ENCODE measurements at regions not wholly inside any gene's neighbourhood (a gene's known extent, or its start where the extent isn't known, plus 50 kb on each side); places are given as distances from the start of the nearest gene placed in this dataset.
A peak's percentile ranks its signal among the peaks of the same experiment; 100 is the strongest.
"Not testable (repeated sequence)": the region's sequence is repeated elsewhere in the genome, so short reads cannot be mapped to it uniquely, and the experiment has no call there.

- no peak for DNase-seq (ENCODE audit: low read depth)
These were observed 375.6 kb upstream of the C11orf87 start for GRCh38 chr11:109046284-109046992.

GRCh38 chr11:109048098-109048497 lies 373.9 kb upstream of the C11orf87 start:
- DNase-seq (ENCODE audit: low read depth): no peak

DNA sequence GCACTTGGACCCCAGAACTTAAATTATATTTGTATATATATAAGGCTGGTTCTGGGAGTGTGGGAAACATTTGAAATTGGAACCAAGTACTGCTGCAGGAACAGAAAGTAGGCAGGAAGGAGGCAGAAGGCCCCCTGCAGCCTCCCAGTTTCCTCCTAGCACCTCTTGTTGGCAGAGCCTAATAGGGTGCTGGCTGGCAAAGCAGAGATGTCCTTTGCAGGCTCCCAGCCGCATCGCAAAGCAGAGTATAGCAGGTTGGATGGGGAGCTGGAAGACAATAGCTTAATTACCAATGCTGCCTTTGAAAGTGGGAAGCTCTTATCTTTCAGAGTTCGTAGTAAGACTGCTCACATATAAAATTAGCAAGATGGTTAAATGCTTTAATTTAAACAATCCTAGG lies 370.8 kb upstream of the C11orf87 start:
- DNase-seq (ENCODE audit: low read depth): no peak

- DNase-seq (ENCODE audit: low read depth): no peak
These were observed 362.6 kb upstream of the C11orf87 start for GRCh38 chr11:109059402-109059801.

DNA sequence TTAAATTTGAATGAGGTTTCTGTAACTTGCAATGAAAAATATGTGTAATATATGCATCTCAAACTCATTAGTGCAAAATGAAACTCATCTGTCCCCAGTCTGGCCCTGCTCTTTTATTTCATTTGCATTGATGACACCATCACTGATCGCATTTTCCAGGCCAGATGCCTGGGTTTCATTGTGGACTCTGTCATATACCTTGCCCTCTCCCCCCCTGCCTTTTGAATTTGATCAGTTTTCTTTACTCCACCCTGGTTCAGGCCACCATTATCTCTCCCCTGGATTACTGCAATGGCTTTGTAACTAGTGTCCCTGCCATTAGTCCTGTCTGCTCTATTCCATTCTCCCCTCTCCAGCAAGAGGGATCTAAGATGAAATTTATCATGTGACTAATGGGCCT lies 360.6 kb upstream of the C11orf87 start:
- DNase-seq (ENCODE audit: low read depth): no peak

- DNase-seq (ENCODE audit: low read depth): peak; percentile 31
These were observed 359.5 kb upstream of the C11orf87 start for GRCh38 chr11:109062445-109062844.

DNA sequence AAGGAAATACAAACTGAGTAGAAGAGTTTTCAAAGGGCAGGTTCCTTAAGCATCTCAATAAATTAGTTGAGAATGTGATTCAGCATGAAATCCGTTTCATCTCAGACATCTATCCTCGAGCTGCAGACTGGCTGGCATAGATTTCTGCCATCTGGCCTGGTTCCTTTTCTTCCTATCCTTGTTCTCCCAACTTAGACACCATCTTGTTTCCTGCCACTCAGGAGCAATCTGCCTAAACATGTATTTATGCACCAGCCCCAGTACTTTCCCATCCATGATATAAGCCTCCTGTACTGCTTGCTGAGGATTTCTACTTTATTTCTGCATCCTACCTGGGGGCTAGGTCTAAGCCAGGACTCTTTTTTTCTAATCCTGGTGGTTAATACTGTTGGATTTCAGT lies 359.1 kb upstream of the C11orf87 start:
- DNase-seq (ENCODE audit: low read depth): no peak

DNA sequence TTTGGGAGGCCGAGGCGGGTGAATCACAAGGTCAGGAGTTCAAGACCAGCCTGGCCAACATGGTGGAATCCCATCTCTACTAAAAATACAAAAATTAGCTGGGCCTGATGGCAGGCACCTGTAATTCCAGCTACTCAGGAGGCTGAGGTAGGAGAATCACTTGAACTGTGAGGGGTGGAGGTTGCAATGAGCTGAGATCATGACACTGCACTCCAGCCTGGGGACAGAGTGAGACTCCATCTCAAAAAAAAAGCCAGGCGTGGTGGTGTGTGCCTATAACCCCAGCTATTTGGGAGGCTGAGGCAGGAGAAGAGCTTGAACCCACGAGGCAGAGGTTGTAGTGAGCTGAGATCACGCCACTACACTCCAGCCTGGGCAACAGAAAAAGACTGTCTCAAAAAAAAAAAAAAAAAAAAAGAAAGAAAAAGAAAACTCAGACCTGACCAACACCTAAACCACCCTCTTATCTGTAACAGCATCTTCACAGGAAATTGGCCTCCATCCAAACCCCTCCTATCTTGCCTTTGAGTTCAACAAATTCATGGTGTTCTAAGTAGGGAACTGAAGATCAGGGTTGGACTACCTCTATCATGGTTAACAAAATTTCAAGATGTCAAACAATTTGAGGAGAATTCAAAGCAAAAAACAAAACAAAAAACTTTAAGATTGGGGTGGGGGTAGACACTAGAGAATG lies 357.2 kb upstream of the C11orf87 start:
- not testable (repeated sequence) for DNase-seq (ENCODE audit: low read depth)

DNA sequence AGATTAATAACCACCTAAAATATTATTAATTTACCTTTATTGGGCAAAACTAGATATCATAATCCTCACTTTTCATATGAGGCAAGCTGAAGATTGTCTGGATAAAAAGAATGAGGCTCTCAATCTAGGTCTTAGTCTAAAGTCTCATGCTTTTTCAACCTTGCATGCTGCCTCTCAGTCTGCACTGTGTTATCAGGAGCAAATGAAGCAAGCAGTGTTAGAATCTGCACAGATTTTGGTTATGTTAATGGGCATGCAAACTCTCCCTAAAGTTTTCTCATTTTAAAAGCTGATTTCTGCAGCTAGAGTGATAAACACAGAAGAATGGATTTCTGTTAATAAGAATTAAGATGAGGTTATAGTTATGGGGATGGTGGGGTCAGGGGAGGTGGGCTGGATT lies 350.7 kb upstream of the C11orf87 start:
- DNase-seq (ENCODE audit: low read depth): no peak

DNA sequence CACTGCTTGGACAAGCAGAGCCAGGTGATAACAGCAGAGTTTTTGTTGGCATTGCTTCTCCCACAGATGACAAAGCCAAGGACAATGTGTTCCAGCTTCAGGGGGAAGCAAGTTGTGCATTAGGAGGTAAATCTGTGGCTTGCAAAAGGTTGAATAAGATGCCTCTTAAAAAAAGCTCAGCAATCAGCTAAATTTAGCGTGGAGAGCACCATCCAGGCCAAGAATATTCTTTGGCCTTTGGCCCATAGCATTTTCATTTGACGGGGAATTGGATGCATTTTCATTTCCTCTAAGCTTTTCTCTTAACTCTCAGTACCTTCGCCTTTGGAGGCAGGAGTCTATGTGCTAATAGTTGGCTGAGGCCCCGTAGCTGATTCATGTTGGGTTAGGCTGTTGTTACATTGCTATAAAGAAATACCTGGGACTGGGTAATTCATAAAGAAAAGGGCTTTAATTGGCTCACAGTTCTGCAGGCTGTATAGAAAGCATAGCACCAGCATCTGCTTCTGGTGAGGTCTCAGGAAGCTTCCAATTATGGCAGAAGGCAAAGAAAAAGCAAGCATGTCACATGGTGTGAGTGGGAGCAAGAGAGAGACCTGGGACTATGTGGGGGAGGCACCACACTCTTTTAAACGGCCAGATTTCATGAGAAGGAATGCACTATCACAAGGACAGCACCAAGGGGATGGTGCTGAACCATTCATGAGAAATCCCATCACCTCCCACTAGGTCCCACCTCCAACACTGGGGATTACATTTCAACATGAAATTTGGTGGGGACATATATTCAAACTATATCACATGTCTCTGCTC lies 350.1 kb upstream of the C11orf87 start:
- DNase-seq (ENCODE audit: low read depth): peak; percentile 53

- no peak for DNase-seq (ENCODE audit: low read depth)
These were observed 348.8 kb upstream of the C11orf87 start for GRCh38 chr11:109073032-109073822.

DNA sequence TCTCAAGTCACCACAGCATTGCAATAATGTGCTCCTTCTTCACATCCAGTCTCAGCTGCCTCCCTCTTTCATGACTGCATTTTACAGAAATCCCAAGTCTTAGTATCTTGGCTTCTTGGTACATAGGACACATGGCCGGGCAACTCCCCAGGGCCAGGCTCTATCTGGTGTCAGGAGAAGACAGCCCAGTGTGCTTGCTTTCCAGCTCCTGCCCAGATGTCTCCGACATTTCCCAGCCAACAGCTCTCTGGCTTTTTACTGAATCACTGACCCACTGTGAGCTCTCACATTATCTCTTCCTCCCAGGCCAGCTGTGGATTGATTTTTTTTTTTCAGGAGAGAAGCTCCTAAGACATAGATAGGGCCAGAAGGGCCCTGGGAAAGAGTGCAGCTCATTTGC lies 346.0 kb upstream of the C11orf87 start:
- no peak for DNase-seq (ENCODE audit: low read depth)

DNA sequence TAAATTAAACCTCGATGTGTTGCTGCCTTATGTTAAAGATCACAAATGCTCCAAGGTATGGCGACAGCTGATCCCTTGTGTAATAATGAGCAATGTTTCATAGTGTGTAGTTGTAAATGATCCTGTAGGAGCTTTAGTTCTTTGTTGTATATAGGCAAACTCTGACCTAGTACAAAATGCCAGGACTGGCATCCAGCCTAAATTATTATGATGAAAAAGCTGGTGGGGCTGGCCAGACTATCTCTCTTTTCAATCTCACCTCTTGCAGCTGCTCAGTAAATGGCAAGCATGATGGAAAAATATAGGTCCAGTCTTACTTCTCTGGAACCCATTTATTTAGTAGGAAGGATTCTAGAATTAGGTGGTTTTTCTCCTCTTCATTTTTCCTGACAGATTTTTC lies 345.1 kb upstream of the C11orf87 start:
- DNase-seq (ENCODE audit: low read depth): peak; percentile 12

DNA sequence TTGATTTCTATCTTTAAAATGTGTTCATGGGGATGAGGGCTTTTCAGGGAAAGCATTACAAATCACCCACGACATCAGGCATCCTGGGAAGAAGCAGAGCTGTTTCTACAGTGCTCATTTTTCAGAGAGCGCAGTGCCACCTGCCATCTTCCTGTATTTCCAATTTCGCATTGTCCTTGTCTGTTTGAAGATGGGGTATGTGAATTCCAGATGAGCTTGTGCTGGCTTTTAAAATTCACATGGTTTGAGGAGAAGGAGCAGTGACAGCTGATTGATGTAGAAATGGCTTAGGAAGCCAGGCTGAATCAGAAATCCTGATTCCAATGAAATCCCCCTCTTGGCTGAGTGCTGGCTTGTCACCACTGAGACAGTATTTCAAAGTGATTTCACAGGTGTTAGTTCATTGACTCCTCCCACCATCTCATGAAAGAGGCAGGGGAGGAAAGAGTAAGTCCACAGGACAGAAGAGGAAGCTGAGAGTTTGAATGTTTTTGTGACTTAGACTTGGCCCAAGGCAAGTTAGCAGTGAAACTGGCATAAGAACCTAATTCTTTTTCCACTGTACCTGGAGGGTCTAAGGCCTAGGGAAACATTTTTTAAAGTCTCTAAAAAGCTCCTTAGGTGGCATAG lies 344.6 kb upstream of the C11orf87 start:
- no peak for DNase-seq (ENCODE audit: low read depth)

DNA sequence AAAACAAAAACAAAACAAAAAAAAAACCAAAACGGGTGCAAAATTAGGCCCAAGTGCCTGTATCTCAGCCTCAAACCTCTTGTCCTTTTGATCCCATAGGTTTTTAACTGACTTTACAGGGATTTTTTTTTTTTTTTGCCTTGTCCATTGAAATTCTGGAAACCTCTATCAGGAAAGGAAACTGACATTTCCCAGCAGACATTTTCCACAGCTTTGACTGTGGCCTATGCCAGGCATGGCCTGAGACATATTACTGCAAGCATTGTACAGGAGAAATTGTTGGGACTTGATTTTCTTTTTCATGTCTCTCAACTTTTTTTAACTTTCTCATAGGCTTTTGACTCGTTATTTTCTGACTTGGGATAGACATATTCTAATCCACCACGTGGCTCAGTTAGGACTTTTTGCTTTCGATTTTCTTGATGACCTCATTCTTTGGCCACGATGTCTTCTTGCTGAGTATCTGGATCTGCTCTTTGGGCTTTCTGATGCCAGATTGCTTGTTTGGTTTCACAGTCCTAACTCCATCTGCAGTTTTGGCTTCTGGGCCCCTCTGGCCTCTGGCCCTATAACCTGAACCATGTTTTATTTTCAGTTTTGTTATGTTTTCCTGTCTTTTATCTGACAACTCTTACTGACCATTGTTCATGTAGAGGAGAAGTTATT lies 336.1 kb upstream of the C11orf87 start:
- DNase-seq (ENCODE audit: low read depth): peak; percentile 63

- no peak for DNase-seq (ENCODE audit: low read depth)
These were observed 335.1 kb upstream of the C11orf87 start for GRCh38 chr11:109086931-109087330.

- DNase-seq (ENCODE audit: low read depth): no peak
These were observed 333.9 kb upstream of the C11orf87 start for GRCh38 chr11:109088086-109088485.

DNA sequence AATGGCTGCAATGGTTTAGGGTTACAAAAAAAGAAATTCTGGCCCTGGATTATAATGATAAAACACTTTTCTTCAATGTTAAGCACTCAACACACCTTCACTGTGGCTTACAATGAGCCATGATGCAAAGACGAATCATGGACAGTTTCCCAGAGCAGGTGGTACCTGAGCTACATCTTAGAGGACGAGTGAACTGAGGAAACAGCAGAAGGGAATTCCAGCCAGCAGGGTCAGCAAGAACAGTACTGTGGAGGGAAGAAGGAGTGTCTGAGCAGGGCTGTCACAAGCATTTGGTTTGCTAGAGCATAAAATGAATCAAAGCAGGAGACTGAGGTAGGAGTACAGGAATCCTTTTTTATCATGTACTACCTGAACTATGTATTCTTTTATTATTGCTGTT lies 332.8 kb upstream of the C11orf87 start:
- DNase-seq (ENCODE audit: low read depth): no peak

- no peak for DNase-seq (ENCODE audit: low read depth)
These were observed 328.6 kb upstream of the C11orf87 start for GRCh38 chr11:109093354-109093753.

DNA sequence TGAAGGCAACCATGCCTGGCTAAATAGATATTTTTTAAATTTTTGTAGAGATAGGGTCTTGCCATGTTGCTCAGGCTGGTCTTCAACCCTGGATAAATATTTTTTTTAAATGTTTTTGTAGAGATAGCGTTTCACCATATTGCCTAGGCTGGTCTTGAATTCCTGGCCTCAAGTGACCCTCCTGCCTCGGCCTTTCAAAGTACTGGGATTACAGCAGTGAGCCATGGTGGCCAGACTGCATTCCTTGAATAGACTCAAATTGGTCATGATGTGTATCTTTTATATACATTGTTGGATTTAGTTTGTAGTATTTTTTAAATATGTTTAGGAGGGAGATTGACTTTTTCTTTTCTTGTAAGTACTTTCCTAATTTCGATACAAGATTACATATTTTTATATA lies 325.7 kb upstream of the C11orf87 start:
- DNase-seq (ENCODE audit: low read depth): no peak

All from fibroblast of the conjunctiva (primary cell).